Effector memory CD4-positive, alpha-beta T cell (primary cell): ENCODE measurements at regions not wholly inside any gene's neighbourhood (a gene's known extent, or its start where the extent isn't known, plus 50 kb on each side); places are given as distances from the start of the nearest gene placed in this dataset.

Experiments used
- DNase-seq, 3 donors: peaks; one replicate each; pipeline ENCODE4 v3.0.0-alpha.2; 2020
- H3K27ac ChIP-seq: 2 replicates; pipeline ENCODE4 v1.7.0; 2013; ENCODE audit warnings: mild to moderate bottlenecking, low read length, moderate library complexity; ENCODE audit not compliant: insufficient read depth, poor library complexity, severe bottlenecking
- H3K27me3 ChIP-seq: replicated peaks from 2 replicates; pipeline ENCODE4 v1.7.0; 2013; ENCODE audit warnings: mild to moderate bottlenecking, low read length; ENCODE audit not compliant: insufficient read depth, control insufficient read depth, poor library complexity, severe bottlenecking
- H3K36me3 ChIP-seq: 2 replicates; pipeline ENCODE4 v1.7.0; 2013; ENCODE audit warnings: mild to moderate bottlenecking, low read length, moderate library complexity; ENCODE audit not compliant: control insufficient read depth, insufficient read depth
- H3K4me1 ChIP-seq: 2 replicates; pipeline ENCODE4 v1.7.0; 2013; ENCODE audit warnings: low read length, mild to moderate bottlenecking; ENCODE audit not compliant: control insufficient read depth, insufficient read depth, poor library complexity, severe bottlenecking
- H3K4me3 ChIP-seq: 2 replicates; pipeline ENCODE4 v1.7.0; 2013; ENCODE audit warnings: low read length, low read depth, mild to moderate bottlenecking; ENCODE audit not compliant: insufficient read depth, poor library complexity, severe bottlenecking
- H3K9me3 ChIP-seq: 2 replicates; pipeline ENCODE4 v1.7.0; 2013; ENCODE audit warnings: mild to moderate bottlenecking, low read length, moderate library complexity; ENCODE audit not compliant: control insufficient read depth

- no peak overlapping the region for H3K27ac ChIP-seq
- no peak overlapping the region for H3K4me3 ChIP-seq
- no peak for DNase-seq
- no peaks in the 10 kb centered on the region for H3K27me3 ChIP-seq
- no peaks in the 10 kb centered on the region for H3K4me1 ChIP-seq
- H3K36me3 ChIP-seq = no peaks in the 10 kb centered on the region
- H3K9me3 ChIP-seq = no peaks in the 10 kb centered on the region
Measured at GRCh38 chr12:69027411-69027881, 94.5 kb upstream of the CPM start.

GRCh38 chr12:69028941-69029729 is 96.2 kb upstream of the CPM start:
- H3K9me3 ChIP-seq = no peaks in the 10 kb centered on the region
- no peak overlapping the region for H3K4me3 ChIP-seq
- H3K27me3 ChIP-seq = no peaks in the 10 kb centered on the region
- H3K36me3 ChIP-seq = no peaks in the 10 kb centered on the region
- no peaks in the 10 kb centered on the region for H3K4me1 ChIP-seq
- no peak overlapping the region for H3K27ac ChIP-seq
- DNase-seq = no peak

- Histone ChIP-seq H3K27ac (no peak overlapping the region), H3K36me3 (no peaks in the 10 kb centered on the region), H3K4me1 (no peaks in the 10 kb centered on the region), H3K9me3 (no peaks in the 10 kb centered on the region), H3K4me3 (no peak overlapping the region), H3K27me3 (no peaks in the 10 kb centered on the region)
- DNase-seq = no peak
Measured at GRCh38 chr12:69030321-69030720, 97.3 kb upstream of the CPM start.

- no peak for DNase-seq
- H3K27me3 ChIP-seq = no peaks in the 10 kb centered on the region
- no peak overlapping the region for H3K27ac ChIP-seq
- no peaks in the 10 kb centered on the region for H3K4me1 ChIP-seq
- H3K4me3 ChIP-seq = no peak overlapping the region
- no peaks in the 10 kb centered on the region for H3K36me3 ChIP-seq
- no peaks in the 10 kb centered on the region for H3K9me3 ChIP-seq
Measured at GRCh38 chr12:69036533-69036932, 103.6 kb upstream of the CPM start.

GRCh38 chr12:69036999-69037398 is 104.0 kb upstream of the CPM start:
- H3K36me3 ChIP-seq = no peaks in the 10 kb centered on the region
- no peaks in the 10 kb centered on the region for H3K4me1 ChIP-seq
- no peak overlapping the region for H3K4me3 ChIP-seq
- H3K27me3 ChIP-seq = no peaks in the 10 kb centered on the region
- H3K27ac ChIP-seq = no peak overlapping the region
- no peaks in the 10 kb centered on the region for H3K9me3 ChIP-seq
- no peak for DNase-seq

- no peaks in the 10 kb centered on the region for H3K36me3 ChIP-seq
- no peaks in the 10 kb centered on the region for H3K27me3 ChIP-seq
- H3K9me3 ChIP-seq = no peaks in the 10 kb centered on the region
- H3K4me1 ChIP-seq = no peaks in the 10 kb centered on the region
- no peak overlapping the region for H3K27ac ChIP-seq
- no peak for DNase-seq
- H3K4me3 ChIP-seq = no peak overlapping the region
Measured at GRCh38 chr12:69039911-69040310, 106.9 kb upstream of the CPM start.

GRCh38 chr12:69042557-69042956 is 109.6 kb upstream of the CPM start:
- H3K9me3 ChIP-seq = no peaks in the 10 kb centered on the region
- H3K4me3 ChIP-seq = no peak overlapping the region
- no peaks in the 10 kb centered on the region for H3K27me3 ChIP-seq
- H3K27ac ChIP-seq = no peak overlapping the region
- no peaks in the 10 kb centered on the region for H3K4me1 ChIP-seq
- no peaks in the 10 kb centered on the region for H3K36me3 ChIP-seq
- no peak for DNase-seq

- no peak overlapping the region for H3K4me3 ChIP-seq
- no peaks in the 10 kb centered on the region for H3K27me3 ChIP-seq
- DNase-seq = no peak
- no peaks in the 10 kb centered on the region for H3K9me3 ChIP-seq
- H3K36me3 ChIP-seq = no peaks in the 10 kb centered on the region
- no peak overlapping the region for H3K27ac ChIP-seq
- no peaks in the 10 kb centered on the region for H3K4me1 ChIP-seq
Measured at GRCh38 chr12:69042970-69043369, 110.0 kb upstream of the CPM start.

- no peaks in the 10 kb centered on the region for H3K36me3 ChIP-seq
- no peak for DNase-seq
- no peak overlapping the region for H3K27ac ChIP-seq
- H3K4me1 ChIP-seq = no peaks in the 10 kb centered on the region
- H3K4me3 ChIP-seq = no peak overlapping the region
- no peaks in the 10 kb centered on the region for H3K9me3 ChIP-seq
- no peaks in the 10 kb centered on the region for H3K27me3 ChIP-seq
Measured at GRCh38 chr12:69044887-69045286, 111.9 kb upstream of the CPM start.

- Histone ChIP-seq H3K4me3 (no peak overlapping the region), H3K27ac (no peak overlapping the region), H3K4me1 (no peaks in the 10 kb centered on the region), H3K27me3 (no peaks in the 10 kb centered on the region), H3K36me3 (no peaks in the 10 kb centered on the region), H3K9me3 (no peaks in the 10 kb centered on the region)
- no peak for DNase-seq
Measured at GRCh38 chr12:69045430-69045829, 112.5 kb upstream of the CPM start.
